Transverse colon (tissue), 4 donors: ENCODE measurements at regions not wholly inside any gene's neighbourhood (a gene's known extent, or its start where the extent isn't known, plus 50 kb on each side); places are given as distances from the start of the nearest gene placed in this dataset.
A peak's percentile ranks its signal among the peaks of the same experiment; 100 is the strongest.

ENCODE experiments used
- DNase-seq: peaks from one replicate; pipeline ENCODE4 v3.0.0-alpha.2; 2019
- H3K27ac ChIP-seq, 4 donors: fragments of 200-600 bp; sonication (generic); 2 replicates each; pipeline ENCODE4 v1.5.1; 2016 to 2018; ENCODE audit warnings: inconsistent platforms in 4 of 4
- H3K27me3 ChIP-seq: fragments of 200-600 bp; sonication (generic); 2 replicates; pipeline ENCODE4 v1.5.1; 2017; ENCODE audit warnings: inconsistent platforms
- H3K36me3 ChIP-seq, 4 donors: fragments of 200-600 bp; sonication (generic); 2 replicates each; pipeline ENCODE4 v1.5.1; 2017 to 2019; ENCODE audit warnings: inconsistent platforms in 4 of 4
- H3K4me1 ChIP-seq, 4 donors: fragments of 200-600 bp; sonication (generic); 2 replicates each; pipeline ENCODE4 v1.5.1; 2017 to 2020; ENCODE audit warnings: inconsistent platforms in 4 of 4
- H3K4me3 ChIP-seq, 4 donors: fragments of 200-600 bp; sonication (generic); 1 replicate in 1 of 4; 2 replicates in 3 of 4; pipeline versions ENCODE4 v1.5.1 to v1.6.1; 2017 to 2019; ENCODE audit warnings: inconsistent platforms in 4 of 4
- H3K9me3 ChIP-seq, 2 donors: fragments of 200-600 bp; sonication (generic); 2 replicates each; pipeline ENCODE4 v1.5.1; 2017 to 2019; ENCODE audit warnings: inconsistent platforms in 2 of 2
- EP300 ChIP-seq: sonication (generic); formaldehyde crosslinking; IDR thresholded peaks from one replicate; pipeline ENCODE4 v1.6.1; 2017; ENCODE audit warnings: antibody characterized with exemption, low read depth
- POLR2A ChIP-seq: fragments of 450-650 bp; IDR thresholded peaks from one replicate; pipeline ENCODE4 v1.6.1; 2016; ENCODE audit warnings: antibody characterized with exemption, mild to moderate bottlenecking, moderate library complexity
- POLR2AphosphoS5 ChIP-seq, 3 donors: sonication (generic); formaldehyde crosslinking; IDR thresholded peaks; one replicate each; pipeline ENCODE4 v1.6.1; 2016; ENCODE audit warnings: antibody characterized with exemption in 3 of 3
- WGBS, 2 donors: methylation state at CpG; one replicate each; pipeline ENCODE4 v1.1.5; 2018; ENCODE audit warnings: low coverage in 1 of 2; 5-methylcytosine and 5-hydroxymethylcytosine counted together
- in situ Hi-C, 4 donors: fragments of 200-750 bp; cut with MboI; loops; one replicate each; pipeline versions ENCODE4 v1.15.0 to v1.15.1; 2017; ENCODE audit warnings: low sequenced_read_pairs in 3 of 4, low pct_ligation_motif_present in 1 of 4, low pct_unique_long_range_greater_than_20kb in 1 of 4
- intact Hi-C: fragments of 100-400 bp; cut with DNase I; formaldehyde crosslinking; loops from one replicate; pipeline ENCODE4 v1.15.1; 2023; ENCODE audit warnings: low total_unique reads
- TF ChIP-seq, protein P1 (sequence below), 5 experiments: fragments of 200-600 bp in 3 of 5; fragments of 450-650 bp in 2 of 5; sonication (generic) in 3 of 5; IDR thresholded peaks; 1 replicate in 2 of 5; 2 replicates in 3 of 5; pipeline ENCODE4 v1.5.1; 2016 to 2017; ENCODE audit warnings: antibody characterized with exemption in 5 of 5, inconsistent platforms in 3 of 5, mild to moderate bottlenecking in 2 of 5, moderate library complexity in 1 of 5

DNA sequence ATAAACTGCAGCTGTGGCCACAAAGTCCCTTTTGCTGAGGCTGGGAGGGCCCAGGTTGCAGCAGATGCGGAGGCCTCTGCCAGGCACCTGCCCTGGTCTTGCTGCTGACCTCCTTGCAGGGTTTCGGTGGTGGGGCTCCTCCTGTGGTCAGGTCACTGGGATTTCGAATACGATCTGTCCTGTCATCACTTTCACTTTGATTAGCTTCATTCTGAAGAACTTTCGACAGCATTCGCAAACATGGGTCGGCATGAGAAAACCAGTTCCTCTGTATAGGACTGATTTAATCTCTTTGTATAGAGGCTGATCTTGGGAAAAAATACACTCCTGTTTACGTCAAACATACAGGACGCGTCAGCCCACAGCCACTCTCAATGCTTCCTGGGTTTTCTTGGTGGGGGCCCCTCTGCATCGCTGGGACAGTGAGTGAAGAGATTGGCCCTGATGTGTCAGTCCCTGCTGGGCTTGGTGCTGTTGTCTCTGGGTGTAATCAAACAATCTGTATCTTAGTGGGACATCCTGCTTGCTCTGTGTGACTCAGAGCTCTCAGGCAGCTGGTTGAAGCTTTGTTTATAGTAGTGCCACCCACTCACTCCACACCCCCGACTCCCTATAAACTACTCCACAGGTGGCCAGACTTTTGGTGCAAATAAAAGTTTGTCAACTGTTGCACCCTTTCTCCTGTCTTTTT is 209.4 kb upstream of the CXCR4 start:
- Histone ChIP-seq H3K27me3 (no peaks in the 10 kb centered on the region), H3K4me3 (peak overlapping the region in 1 of 4 donors; percentile 3), H3K9me3 (no peaks in the 10 kb centered on the region), H3K4me1 (no peaks in the 10 kb centered on the region), H3K27ac (peak overlapping the region in 3 of 4 donors; percentile 4 to 45 (median 35)), H3K36me3 (no peaks in the 10 kb centered on the region)
- TF ChIP-seq POLR2AphosphoS5 (IDR thresholded peaks at IDR 0.05) (peak in 1 of 3 donors; percentile 11), EP300 (no peak), POLR2A (peak; percentile 12)
- TF ChIP-seq, protein P1, sequence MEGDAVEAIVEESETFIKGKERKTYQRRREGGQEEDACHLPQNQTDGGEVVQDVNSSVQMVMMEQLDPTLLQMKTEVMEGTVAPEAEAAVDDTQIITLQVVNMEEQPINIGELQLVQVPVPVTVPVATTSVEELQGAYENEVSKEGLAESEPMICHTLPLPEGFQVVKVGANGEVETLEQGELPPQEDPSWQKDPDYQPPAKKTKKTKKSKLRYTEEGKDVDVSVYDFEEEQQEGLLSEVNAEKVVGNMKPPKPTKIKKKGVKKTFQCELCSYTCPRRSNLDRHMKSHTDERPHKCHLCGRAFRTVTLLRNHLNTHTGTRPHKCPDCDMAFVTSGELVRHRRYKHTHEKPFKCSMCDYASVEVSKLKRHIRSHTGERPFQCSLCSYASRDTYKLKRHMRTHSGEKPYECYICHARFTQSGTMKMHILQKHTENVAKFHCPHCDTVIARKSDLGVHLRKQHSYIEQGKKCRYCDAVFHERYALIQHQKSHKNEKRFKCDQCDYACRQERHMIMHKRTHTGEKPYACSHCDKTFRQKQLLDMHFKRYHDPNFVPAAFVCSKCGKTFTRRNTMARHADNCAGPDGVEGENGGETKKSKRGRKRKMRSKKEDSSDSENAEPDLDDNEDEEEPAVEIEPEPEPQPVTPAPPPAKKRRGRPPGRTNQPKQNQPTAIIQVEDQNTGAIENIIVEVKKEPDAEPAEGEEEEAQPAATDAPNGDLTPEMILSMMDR (IDR thresholded peaks at IDR 0.05) = no peak
- 55 to 65% methylated on average over 5 to 12 of the region's 12 CpGs for WGBS, 2 donors
- in situ Hi-C loops (no loop called here), intact Hi-C loops (no loop called here)
- DNase-seq = peak; percentile 58

DNA sequence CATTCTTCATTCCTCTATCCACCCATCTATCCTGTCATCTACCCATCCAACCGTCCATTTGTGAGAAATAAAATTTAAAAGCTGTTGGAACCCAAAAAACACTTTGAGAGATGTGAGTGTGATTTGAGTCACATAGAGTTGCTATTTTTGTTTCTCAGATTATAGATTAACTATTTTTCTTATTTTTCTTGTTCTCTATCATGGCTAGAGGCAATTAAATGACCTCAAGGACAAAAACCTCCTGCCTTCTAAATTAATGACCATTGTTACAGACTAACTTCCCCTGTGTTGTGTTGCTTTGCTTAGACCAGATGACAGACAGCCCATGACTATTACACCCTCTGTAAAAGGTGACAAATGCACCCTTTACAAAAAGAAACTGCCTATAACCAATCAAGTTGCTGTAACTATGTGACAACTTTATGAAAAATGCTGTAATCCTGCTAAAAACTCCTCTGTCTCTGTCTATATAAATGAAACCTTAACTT is 207.9 kb upstream of the CXCR4 start:
- WGBS, 2 donors = 64 to 84% methylated on average over 1 of the region's 1 CpG

DNA sequence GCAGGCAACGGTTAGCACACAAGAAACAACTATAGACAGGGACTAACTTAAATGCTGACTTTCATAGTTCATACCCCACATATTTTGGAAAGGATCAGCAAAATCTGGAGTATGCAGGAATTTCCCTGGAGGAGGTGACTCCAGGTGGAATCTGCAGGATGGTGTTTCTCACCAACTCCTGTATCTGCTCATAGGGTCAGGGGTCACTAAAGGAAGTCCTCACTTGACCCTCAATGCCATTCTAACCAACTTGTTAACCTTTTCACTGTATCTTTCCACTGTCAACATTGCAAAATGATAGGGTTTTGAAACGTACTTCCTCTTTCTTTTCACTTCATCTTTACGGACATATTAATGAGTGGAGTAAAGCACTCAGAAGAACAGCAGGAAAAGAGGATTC is 207.0 kb upstream of the CXCR4 start:
- DNase-seq = no peak
- H3K4me3 ChIP-seq = no peak overlapping the region
- H3K4me1 ChIP-seq = no peaks in the 10 kb centered on the region
- H3K9me3 ChIP-seq = no peaks in the 10 kb centered on the region
- H3K27me3 ChIP-seq = no peaks in the 10 kb centered on the region
- intact Hi-C loops (no loop called here), in situ Hi-C loops (no loop called here)
- H3K27ac ChIP-seq = no peak overlapping the region
- WGBS, 2 donors = 54 to 67% methylated on average over 2 to 3 of the region's 3 CpGs
- TF ChIP-seq, protein P1 (IDR thresholded peaks at IDR 0.05) = no peak
- TF ChIP-seq POLR2A = no peak
- TF ChIP-seq POLR2AphosphoS5 (IDR thresholded peaks at IDR 0.05) = no peak
- TF ChIP-seq EP300 = no peak
- H3K36me3 ChIP-seq = no peaks in the 10 kb centered on the region

More for the DNA sequence above, 207.9 kb upstream of the CXCR4 start:
- H3K27me3 ChIP-seq = no peaks in the 10 kb centered on the region
- no peak for DNase-seq
- no peaks in the 10 kb centered on the region for H3K36me3 ChIP-seq
- no peaks in the 10 kb centered on the region for H3K4me1 ChIP-seq
- H3K27ac ChIP-seq = no peak overlapping the region
- in situ Hi-C loops = no loop called here
- TF ChIP-seq EP300 (no peak), POLR2A (no peak), POLR2AphosphoS5 (IDR thresholded peaks at IDR 0.05) (no peak)
- TF ChIP-seq, protein P1 (IDR thresholded peaks at IDR 0.05) = no peak
- intact Hi-C loops = no loop called here
- H3K9me3 ChIP-seq = no peaks in the 10 kb centered on the region
- no peak overlapping the region for H3K4me3 ChIP-seq

DNA sequence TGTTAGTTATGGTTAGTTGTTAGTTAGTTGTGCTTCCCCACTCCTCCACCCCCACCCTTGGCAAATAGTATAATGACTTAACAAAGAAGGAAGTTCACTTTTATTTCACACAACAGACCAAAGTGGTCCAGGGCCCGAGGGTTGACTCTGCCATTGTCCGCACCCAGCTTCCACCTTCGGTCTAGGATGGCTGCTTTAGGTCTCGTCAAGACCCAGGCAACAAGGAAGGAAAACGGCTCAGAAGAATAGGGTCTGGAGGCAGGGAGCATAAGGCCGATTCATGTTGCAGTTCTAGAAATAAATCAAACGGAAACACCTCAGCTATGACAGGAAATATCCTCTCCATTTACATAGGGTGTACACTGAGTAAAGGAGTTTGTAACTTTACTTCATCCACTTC is 206.0 kb upstream of the CXCR4 start:
- H3K36me3 ChIP-seq = no peaks in the 10 kb centered on the region
- 75 to 85% methylated on average over 2 to 7 of the region's 7 CpGs for WGBS, 2 donors
- H3K4me1 ChIP-seq = no peaks in the 10 kb centered on the region
- no peak for DNase-seq
- no peak overlapping the region for H3K4me3 ChIP-seq
- H3K9me3 ChIP-seq = no peaks in the 10 kb centered on the region
- in situ Hi-C loops = no loop called here
- no peaks in the 10 kb centered on the region for H3K27me3 ChIP-seq
- intact Hi-C loops = no loop called here
- no peak overlapping the region for H3K27ac ChIP-seq
- TF ChIP-seq, protein P1 (IDR thresholded peaks at IDR 0.05) = no peak
